ENCODE measurements at regions not wholly inside any gene's neighbourhood (a gene's known extent, or its start where the extent isn't known, plus 50 kb on each side); places are given as distances from the start of the nearest gene placed in this dataset.

DNA sequence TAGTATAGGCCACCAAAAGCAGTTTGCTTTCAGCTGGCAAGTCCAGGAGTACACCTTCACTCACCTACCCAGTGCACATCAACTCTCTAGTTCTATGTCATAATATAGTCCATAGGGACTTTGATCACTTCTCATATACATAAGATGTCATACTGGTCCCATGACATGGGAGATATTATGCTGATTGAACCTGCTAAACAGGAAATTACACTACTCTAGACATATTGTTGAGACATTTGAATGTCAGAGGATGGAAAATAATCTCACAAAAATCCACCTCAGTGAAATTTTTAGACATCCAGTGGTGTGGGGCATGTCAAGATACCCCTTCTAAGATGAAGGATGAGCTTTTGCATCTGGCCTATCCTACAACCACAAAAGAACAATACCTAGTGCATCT, 322.5 kb downstream of the EN1 start (continued):
- TF ChIP-seq ZSCAN29 (IDR thresholded peaks at IDR 0.05) (no peak), E2F3 (CRISPR knock-in tag; IDR thresholded peaks at IDR 0.05) (no peak)

DNA sequence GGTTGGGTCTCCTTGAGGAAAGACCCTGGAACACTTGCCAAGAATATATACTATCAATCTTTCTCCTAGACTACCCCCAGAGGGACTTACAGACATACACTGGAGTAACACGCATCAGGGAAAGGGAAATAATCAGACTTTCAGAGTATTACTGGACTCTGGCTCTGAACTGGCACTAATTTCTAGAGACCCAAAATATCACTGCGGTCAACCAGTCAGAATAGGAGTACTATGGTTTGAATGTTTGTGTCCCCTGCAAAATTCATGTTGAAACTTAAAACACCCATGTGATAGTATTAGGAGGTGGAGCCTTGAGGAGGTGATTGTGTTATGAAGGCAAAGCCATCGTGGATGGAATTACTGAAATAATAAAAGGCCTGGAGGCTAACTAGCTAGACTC, 323.7 kb downstream of the EN1 start:
- no peak overlapping the region for H2AFZ ChIP-seq (ENCODE audit: low read depth, low read length)
- in situ Hi-C loops (cut with MboI): no loop called here
- TF ChIP-seq HMG20A (CRISPR knock-in tag; conservative IDR thresholded peaks at IDR 0.05) (no peak), POLR2B (IDR thresholded peaks at IDR 0.05; ENCODE audit: low read depth, partially characterized antibody) (no peak), MAFK (IDR thresholded peaks at IDR 0.05; ENCODE audit: low read length) (no peak), TRIM24 (IDR thresholded peaks at IDR 0.05) (no peak), ZNF77 (CRISPR knock-in tag; IDR thresholded peaks at IDR 0.05) (no peak), EWSR1 (IDR thresholded peaks at IDR 0.05; ENCODE audit: borderline replicate concordance, low read depth, partially characterized antibody) (no peak), ZC3H11A (IDR thresholded peaks at IDR 0.05; ENCODE audit: low read depth, low read length) (no peak), ZEB2 (IDR thresholded peaks at IDR 0.05) (no peak), ZNF436 (CRISPR knock-in tag; IDR thresholded peaks at IDR 0.05) (no peak), ZKSCAN3 (CRISPR knock-in tag; IDR thresholded peaks at IDR 0.05) (no peak), RBM14 (IDR thresholded peaks at IDR 0.05; ENCODE audit: borderline replicate concordance, insufficient read depth, low read depth, low read length) (no peak), DACH1 (IDR thresholded peaks at IDR 0.05; ENCODE audit: partially characterized antibody) (no peak), SMAD1 (IDR thresholded peaks at IDR 0.05; ENCODE audit: low read depth, low read length, partially characterized antibody) (no peak), PML (IDR thresholded peaks at IDR 0.05; ENCODE audit: low read length) (no peak), GABPA (tag; conservative IDR thresholded peaks at IDR 0.05; ENCODE audit: low read depth) (no peak), NBN (IDR thresholded peaks at IDR 0.05; ENCODE audit: low read depth) (no peak)
- TF ChIP-seq, protein P1, sequence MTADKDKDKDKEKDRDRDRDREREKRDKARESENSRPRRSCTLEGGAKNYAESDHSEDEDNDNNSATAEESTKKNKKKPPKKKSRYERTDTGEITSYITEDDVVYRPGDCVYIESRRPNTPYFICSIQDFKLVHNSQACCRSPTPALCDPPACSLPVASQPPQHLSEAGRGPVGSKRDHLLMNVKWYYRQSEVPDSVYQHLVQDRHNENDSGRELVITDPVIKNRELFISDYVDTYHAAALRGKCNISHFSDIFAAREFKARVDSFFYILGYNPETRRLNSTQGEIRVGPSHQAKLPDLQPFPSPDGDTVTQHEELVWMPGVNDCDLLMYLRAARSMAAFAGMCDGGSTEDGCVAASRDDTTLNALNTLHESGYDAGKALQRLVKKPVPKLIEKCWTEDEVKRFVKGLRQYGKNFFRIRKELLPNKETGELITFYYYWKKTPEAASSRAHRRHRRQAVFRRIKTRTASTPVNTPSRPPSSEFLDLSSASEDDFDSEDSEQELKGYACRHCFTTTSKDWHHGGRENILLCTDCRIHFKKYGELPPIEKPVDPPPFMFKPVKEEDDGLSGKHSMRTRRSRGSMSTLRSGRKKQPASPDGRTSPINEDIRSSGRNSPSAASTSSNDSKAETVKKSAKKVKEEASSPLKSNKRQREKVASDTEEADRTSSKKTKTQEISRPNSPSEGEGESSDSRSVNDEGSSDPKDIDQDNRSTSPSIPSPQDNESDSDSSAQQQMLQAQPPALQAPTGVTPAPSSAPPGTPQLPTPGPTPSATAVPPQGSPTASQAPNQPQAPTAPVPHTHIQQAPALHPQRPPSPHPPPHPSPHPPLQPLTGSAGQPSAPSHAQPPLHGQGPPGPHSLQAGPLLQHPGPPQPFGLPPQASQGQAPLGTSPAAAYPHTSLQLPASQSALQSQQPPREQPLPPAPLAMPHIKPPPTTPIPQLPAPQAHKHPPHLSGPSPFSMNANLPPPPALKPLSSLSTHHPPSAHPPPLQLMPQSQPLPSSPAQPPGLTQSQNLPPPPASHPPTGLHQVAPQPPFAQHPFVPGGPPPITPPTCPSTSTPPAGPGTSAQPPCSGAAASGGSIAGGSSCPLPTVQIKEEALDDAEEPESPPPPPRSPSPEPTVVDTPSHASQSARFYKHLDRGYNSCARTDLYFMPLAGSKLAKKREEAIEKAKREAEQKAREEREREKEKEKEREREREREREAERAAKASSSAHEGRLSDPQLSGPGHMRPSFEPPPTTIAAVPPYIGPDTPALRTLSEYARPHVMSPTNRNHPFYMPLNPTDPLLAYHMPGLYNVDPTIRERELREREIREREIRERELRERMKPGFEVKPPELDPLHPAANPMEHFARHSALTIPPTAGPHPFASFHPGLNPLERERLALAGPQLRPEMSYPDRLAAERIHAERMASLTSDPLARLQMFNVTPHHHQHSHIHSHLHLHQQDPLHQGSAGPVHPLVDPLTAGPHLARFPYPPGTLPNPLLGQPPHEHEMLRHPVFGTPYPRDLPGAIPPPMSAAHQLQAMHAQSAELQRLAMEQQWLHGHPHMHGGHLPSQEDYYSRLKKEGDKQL (CRISPR knock-in tag; IDR thresholded peaks at IDR 0.05; ENCODE audit: borderline replicate concordance): no peak
- TF ChIP-seq, protein P2, sequence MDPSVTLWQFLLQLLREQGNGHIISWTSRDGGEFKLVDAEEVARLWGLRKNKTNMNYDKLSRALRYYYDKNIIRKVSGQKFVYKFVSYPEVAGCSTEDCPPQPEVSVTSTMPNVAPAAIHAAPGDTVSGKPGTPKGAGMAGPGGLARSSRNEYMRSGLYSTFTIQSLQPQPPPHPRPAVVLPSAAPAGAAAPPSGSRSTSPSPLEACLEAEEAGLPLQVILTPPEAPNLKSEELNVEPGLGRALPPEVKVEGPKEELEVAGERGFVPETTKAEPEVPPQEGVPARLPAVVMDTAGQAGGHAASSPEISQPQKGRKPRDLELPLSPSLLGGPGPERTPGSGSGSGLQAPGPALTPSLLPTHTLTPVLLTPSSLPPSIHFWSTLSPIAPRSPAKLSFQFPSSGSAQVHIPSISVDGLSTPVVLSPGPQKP (CRISPR knock-in tag; IDR thresholded peaks at IDR 0.05): no peak
- H3K27me3 ChIP-seq (ENCODE audit: control insufficient read depth in 2 of 2, insufficient read depth in 2 of 2, low read length in 2 of 2): no peaks in the 10 kb centered on the region
- H3K27ac ChIP-seq (ENCODE audit: extremely low read depth, low read depth, low read length): no peak overlapping the region
- no peak for FAIRE-seq
- H3K9ac ChIP-seq (ENCODE audit: insufficient read depth in 1 of 2, low read depth in 2 of 2, low read length in 2 of 2): no peak overlapping the region
- no peaks in the 10 kb centered on the region for H3K36me3 ChIP-seq (ENCODE audit: control insufficient read depth, insufficient read depth, low read length)
- no peak overlapping the region for H3K4me2 ChIP-seq (ENCODE audit: insufficient read depth, low read length)
- intact Hi-C loops (cut with micrococcal nuclease): no loop called here
- no peak overlapping the region for H3K4me3 ChIP-seq
- no peaks in the 10 kb centered on the region for H3K79me2 ChIP-seq (ENCODE audit: control insufficient read depth, insufficient read depth, low read length)
- no peak for ATAC-seq
- no peak for DNase-seq (ENCODE audit: extremely low read depth in 1 of 4, low spot score in 3 of 4)
- no peaks in the 10 kb centered on the region for H4K20me1 ChIP-seq (replicated peaks; ENCODE audit: control insufficient read depth, insufficient read depth, low read length)
- BruUV-seq (replicated peaks): no TSS peak
- H3K9me1 ChIP-seq (ENCODE audit: control insufficient read depth, insufficient read depth, low read length): no peaks in the 10 kb centered on the region
- ChIA-PET CTCF (ENCODE audit: low intra/inter-chr PET ratio) (no interaction called here), POLR2A (no interaction called here)
- H3K4me1 ChIP-seq (replicated peaks in 1 of 2; ENCODE audit: control insufficient read depth in 2 of 2, insufficient read depth in 2 of 2, low read length in 2 of 2): no peaks in the 10 kb centered on the region
- no peaks in the 10 kb centered on the region for H3K9me3 ChIP-seq (replicated peaks; ENCODE audit: control insufficient read depth, insufficient read depth, low read depth, low read length)
- WGBS (ENCODE audit: insufficient coverage, low coverage, missing lambda C conversion rate): 2% methylated on average over 3 of the region's 3 CpGs

All from K562 (cell line).